SH-SY5Y (cell line): ENCODE measurements at regions not wholly inside any gene's neighbourhood (a gene's known extent, or its start where the extent isn't known, plus 50 kb on each side); places are given as distances from the start of the nearest gene placed in this dataset.

Experiments
- GATA2 ChIP-seq: IDR thresholded peaks from 2 replicates; pipeline ENCODE4 v1.6.1; 2011; ENCODE audit warnings: mild to moderate bottlenecking, low read depth, low read length
- GATA3 ChIP-seq: IDR thresholded peaks from 2 replicates; pipeline ENCODE4 v1.6.1; 2011; ENCODE audit warnings: low read depth, mild to moderate bottlenecking, low read length, moderate library complexity

GRCh38 chr17:34420900-34421299, 57.9 kb upstream of the CCL1 start:
- TF ChIP-seq GATA3 (no peak), GATA2 (no peak)
